ENCODE measurements at regions not wholly inside any gene's neighbourhood (a gene's known extent, or its start where the extent isn't known, plus 50 kb on each side); places are given as distances from the start of the nearest gene placed in this dataset.

GRCh38 chr4:114037988-114038387 is 58.5 kb upstream of the ARSJ start:
- TF ChIP-seq POLR2A (IDR thresholded peaks at IDR 0.05) (no peak), CTCF (IDR thresholded peaks at IDR 0.05) (no peak)

All from upper lobe of left lung (tissue), 4 donors.